SK-N-SH (cell line): ENCODE measurements at regions not wholly inside any gene's neighbourhood (a gene's known extent, or its start where the extent isn't known, plus 50 kb on each side); places are given as distances from the start of the nearest gene placed in this dataset.
"Not testable (repeated sequence)": the region's sequence is repeated elsewhere in the genome, so short reads cannot be mapped to it uniquely, and the experiment has no call there.

Experiments used
- CTCF ChIA-PET: fragments of 300-600, 350-600 bp; formaldehyde crosslinking; extraction: SDS; loops from one replicate; lab custom pipeline; 2021; lab: Yijun Ruan, JAX
- POLR2A ChIA-PET: fragments of 350-600 bp; sonication (Branson Sonifier 250); formaldehyde crosslinking; extraction: SDS; loops from one replicate; lab custom pipeline; 2020; ENCODE audit warnings: antibody characterized with exemption, inconsistent platforms; lab: Yijun Ruan, JAX
- DNase-seq: peaks from one replicate; pipeline ENCODE4 v3.0.0; 2012
- H2AFZ ChIP-seq: fragments of 200-600 bp; sonication (generic); 2 replicates; pipeline ENCODE4 v1.8.1; 2016; ENCODE audit warnings: antibody characterized with exemption, mild to moderate bottlenecking, low read depth
- H3F3A ChIP-seq: fragments of 200-600 bp; sonication (generic); replicated peaks from 2 replicates; pipeline ENCODE3; 2016; ENCODE audit warnings: antibody characterized with exemption, mild to moderate bottlenecking; ENCODE audit not compliant: insufficient read depth
- H3K27ac ChIP-seq, 2 experiments: fragments of 200-500 bp in 1 of 2; fragments of 200-600 bp in 1 of 2; sonication (Bioruptor generic) in 1 of 2; sonication (generic), shearing (Covaris generic) in 1 of 2; 2 replicates each; pipeline versions ENCODE4 v1.5.1 to v1.6.1; 2014 to 2016; ENCODE audit warnings: low read depth in 2 of 2, inconsistent platforms in 1 of 2, low read length in 1 of 2, mild to moderate bottlenecking in 1 of 2, mixed read lengths in 1 of 2
- H3K27me3 ChIP-seq: fragments of 200-600 bp; sonication (generic), shearing (Covaris generic); 2 replicates; pipeline ENCODE4 v1.6.1; 2016; ENCODE audit warnings: mixed run types; ENCODE audit not compliant: insufficient read depth
- H3K36me3 ChIP-seq, 2 experiments: fragments of 200-500 bp in 1 of 2; fragments of 200-600 bp in 1 of 2; sonication (Bioruptor generic) in 1 of 2; sonication (generic) in 1 of 2; replicated peaks in 1 of 2; 2 replicates each; pipeline versions ENCODE3 to v1.5.1; 2014 to 2016; ENCODE audit warnings: low read length in 1 of 2, mild to moderate bottlenecking in 1 of 2; ENCODE audit not compliant: insufficient read depth in 2 of 2, control insufficient read depth in 1 of 2
- H3K4me1 ChIP-seq, 2 experiments: fragments of 200-500 bp in 1 of 2; fragments of 200-600 bp in 1 of 2; sonication (Bioruptor generic) in 1 of 2; sonication (generic), shearing (Covaris generic) in 1 of 2; 2 replicates each; pipeline versions ENCODE4 v1.5.1 to v1.6.1; 2014 to 2016; ENCODE audit warnings: low read depth in 1 of 2, low read length in 1 of 2, mixed run types in 1 of 2; ENCODE audit not compliant: insufficient read depth in 2 of 2, control insufficient read depth in 1 of 2
- H3K4me2 ChIP-seq: fragments of 200-600 bp; sonication (generic), shearing (Covaris generic); 2 replicates; pipeline ENCODE4 v1.6.1; 2017; ENCODE audit warnings: mixed run types
- H3K4me3 ChIP-seq, 2 experiments: fragments of 200-500 bp in 1 of 2; fragments of 200-600 bp in 1 of 2; sonication (Bioruptor generic) in 1 of 2; sonication (generic), shearing (Covaris generic) in 1 of 2; 2 replicates each; pipeline versions ENCODE4 v1.5.1 to v1.8.1; 2014 to 2016; ENCODE audit warnings: low read depth in 2 of 2, inconsistent platforms in 1 of 2, low read length in 1 of 2, mild to moderate bottlenecking in 1 of 2, mixed read lengths in 1 of 2, moderate library complexity in 1 of 2
- H3K79me2 ChIP-seq: fragments of 200-600 bp; sonication (generic); 2 replicates; pipeline ENCODE4 v1.8.1; 2017; ENCODE audit warnings: mild to moderate bottlenecking; ENCODE audit not compliant: insufficient read depth
- H3K9ac ChIP-seq: fragments of 200-600 bp; sonication (generic); 2 replicates; pipeline ENCODE4 v1.6.1; 2017; ENCODE audit warnings: mixed run types
- H3K9me2 ChIP-seq: fragments of 200-600 bp; sonication (generic); 2 replicates; pipeline ENCODE4 v1.6.1; 2017; ENCODE audit warnings: mixed run types
- H3K9me3 ChIP-seq: fragments of 200-600 bp; sonication (generic); 2 replicates; pipeline ENCODE4 v1.6.1; 2017; ENCODE audit warnings: mixed run types, mild to moderate bottlenecking, moderate library complexity
- H4K20me1 ChIP-seq: fragments of 200-600 bp; sonication (generic); 2 replicates; pipeline ENCODE4 v1.6.1; 2017; ENCODE audit warnings: mild to moderate bottlenecking, mixed run types; ENCODE audit not compliant: insufficient read depth
- GATA2 ChIP-seq: sonication (generic); formaldehyde crosslinking; IDR thresholded peaks from 2 replicates; pipeline ENCODE4 v1.5.0; 2020; ENCODE audit warnings: mild to moderate bottlenecking, missing genetic modification reagents
- JUND ChIP-seq: IDR thresholded peaks from 2 replicates; pipeline ENCODE4 v1.4.0; 2012
- MEF2A ChIP-seq: IDR thresholded peaks from 2 replicates; pipeline ENCODE4 v1.4.0; 2012; ENCODE audit warnings: low read depth, borderline replicate concordance
- NFIC ChIP-seq: IDR thresholded peaks from 2 replicates; pipeline ENCODE4 v1.4.0; 2012; ENCODE audit warnings: borderline replicate concordance
- NRF1 ChIP-seq: IDR thresholded peaks from 2 replicates; pipeline ENCODE4 v1.6.1; 2012; ENCODE audit warnings: low read depth, mild to moderate bottlenecking, low read length
- SIN3A ChIP-seq: IDR thresholded peaks from 2 replicates; pipeline ENCODE4 v1.6.1; 2012; ENCODE audit warnings: low read depth, mild to moderate bottlenecking, low read length, moderate library complexity, borderline replicate concordance
- SMC3 ChIP-seq: IDR thresholded peaks from 2 replicates; pipeline ENCODE4 v1.6.1; 2012; ENCODE audit warnings: low read depth, low read length, improper control_type of control experiment
- TCF12 ChIP-seq: IDR thresholded peaks from 2 replicates; pipeline ENCODE4 v1.4.0; 2012
- TEAD4 ChIP-seq: IDR thresholded peaks from 2 replicates; pipeline ENCODE4 v1.4.0; 2012; ENCODE audit warnings: mild to moderate bottlenecking, borderline replicate concordance; ENCODE audit not compliant: insufficient read depth
- YY1 ChIP-seq: IDR thresholded peaks from 2 replicates; pipeline ENCODE4 v1.4.0; 2012; ENCODE audit warnings: low read depth, mild to moderate bottlenecking
- WGBS: methylation state at CpG from one replicate; pipeline ENCODE4 v1.1.6; 2017; ENCODE audit warnings: low lambda C conversion rate; 5-methylcytosine and 5-hydroxymethylcytosine counted together

DNA sequence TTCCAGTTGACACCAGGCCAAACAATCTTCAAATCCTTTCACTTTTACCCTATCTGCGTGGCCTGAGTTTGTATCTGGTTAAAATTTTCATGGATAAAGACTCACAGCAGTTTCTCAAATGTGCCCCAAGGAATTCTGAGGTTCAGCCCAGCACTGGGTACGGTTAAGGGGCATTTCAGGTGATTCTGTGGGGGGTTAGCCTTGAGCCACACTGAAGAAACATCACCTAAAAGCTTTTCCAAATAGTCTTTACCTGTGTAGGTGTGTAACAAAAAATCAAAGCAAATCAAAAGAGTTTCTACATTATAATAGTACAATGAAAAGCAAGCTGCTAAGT lies 83.8 kb upstream of the DNAJC1 start:
- 49% methylated on average over 2 of the region's 2 CpGs for WGBS
- Histone ChIP-seq H3K9me3 (no peaks in the 10 kb centered on the region), H4K20me1 (no peaks in the 10 kb centered on the region), H3K27ac (no peak overlapping the region), H3K4me1 (no peaks in the 10 kb centered on the region; a peak in 1 of 4 replicates), H3F3A (no peaks in the 10 kb centered on the region), H3K27me3 (no peaks in the 10 kb centered on the region), H3K36me3 (no peaks in the 10 kb centered on the region), H3K4me2 (no peak overlapping the region), H2AFZ (no peak overlapping the region), H3K9ac (no peak overlapping the region), H3K79me2 (no peaks in the 10 kb centered on the region), H3K9me2 (no peaks in the 10 kb centered on the region), H3K4me3 (no peak overlapping the region)
- ChIA-PET POLR2A (no interaction called here), CTCF (no interaction called here)
- TF ChIP-seq GATA2 (CRISPR knock-in tag) (no peak), SMC3 (no peak), TCF12 (no peak), YY1 (no peak), NRF1 (no peak)
- DNase-seq, result no peak

DNA sequence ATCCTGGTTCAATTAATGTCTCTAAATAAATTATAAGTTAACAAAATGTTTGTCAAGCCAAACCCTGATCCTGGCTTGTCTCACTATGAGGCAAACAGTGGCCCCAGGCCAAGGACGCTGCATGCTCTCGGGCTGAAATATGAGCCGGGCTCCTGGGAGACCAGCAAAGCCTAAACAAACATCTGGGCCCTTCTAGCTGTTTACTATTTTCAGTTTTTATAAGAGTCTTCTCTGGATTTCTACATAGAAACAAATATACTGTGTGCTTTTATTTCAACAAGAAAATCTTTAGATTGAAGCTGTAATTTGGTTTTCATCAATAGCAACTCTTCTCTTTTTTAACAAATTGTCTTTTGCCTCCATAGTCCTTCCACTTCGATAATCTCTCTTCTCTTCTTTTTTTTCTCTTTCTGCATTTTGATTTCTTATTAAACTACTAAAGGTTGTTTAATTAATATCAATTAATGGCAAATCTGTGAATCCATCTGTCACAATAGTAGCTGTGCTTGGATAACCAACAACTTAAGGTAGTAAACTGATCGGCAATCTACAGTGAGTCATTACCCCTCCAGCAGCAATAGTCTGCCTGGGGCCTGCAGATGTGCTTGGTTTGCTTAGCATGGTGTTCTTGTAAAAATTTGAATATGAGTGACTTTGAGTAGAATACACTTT lies 83.3 kb upstream of the DNAJC1 start:
- Histone ChIP-seq H3K79me2 (no peaks in the 10 kb centered on the region), H3K4me2 (no peak overlapping the region), H2AFZ (no peak overlapping the region), H3K4me1 (no peaks in the 10 kb centered on the region; a peak in 1 of 4 replicates), H4K20me1 (no peaks in the 10 kb centered on the region), H3F3A (no peaks in the 10 kb centered on the region), H3K36me3 (no peaks in the 10 kb centered on the region), H3K9ac (no peak overlapping the region), H3K27me3 (no peaks in the 10 kb centered on the region), H3K9me3 (no peaks in the 10 kb centered on the region), H3K9me2 (no peaks in the 10 kb centered on the region), H3K27ac (no peak overlapping the region), H3K4me3 (no peak overlapping the region)
- CTCF ChIA-PET, result no interaction called here
- POLR2A ChIA-PET, result no interaction called here
- DNase-seq, result peak; percentile 15
- TF ChIP-seq NFIC (peak; percentile 8; the same call in 1 of the 2 replicates), JUND (no peak)
- 29% methylated on average over 5 of the region's 5 CpGs for WGBS

GRCh38 chr10:22079921-22080320 lies 76.4 kb upstream of the DNAJC1 start:
- H3K36me3 ChIP-seq, CTCF ChIA-PET, H4K20me1 ChIP-seq, H3K27me3 ChIP-seq, H3K4me1 ChIP-seq, H3K79me2 ChIP-seq, H2AFZ ChIP-seq, H3K9me2 ChIP-seq, H3K4me2 ChIP-seq, H3K9ac ChIP-seq, H3F3A ChIP-seq, H3K4me3 ChIP-seq, H3K9me3 ChIP-seq, DNase-seq, POLR2A ChIA-PET, H3K27ac ChIP-seq: not testable (repeated sequence)
- WGBS, result 30% methylated on average over 5 of the region's 5 CpGs

DNA sequence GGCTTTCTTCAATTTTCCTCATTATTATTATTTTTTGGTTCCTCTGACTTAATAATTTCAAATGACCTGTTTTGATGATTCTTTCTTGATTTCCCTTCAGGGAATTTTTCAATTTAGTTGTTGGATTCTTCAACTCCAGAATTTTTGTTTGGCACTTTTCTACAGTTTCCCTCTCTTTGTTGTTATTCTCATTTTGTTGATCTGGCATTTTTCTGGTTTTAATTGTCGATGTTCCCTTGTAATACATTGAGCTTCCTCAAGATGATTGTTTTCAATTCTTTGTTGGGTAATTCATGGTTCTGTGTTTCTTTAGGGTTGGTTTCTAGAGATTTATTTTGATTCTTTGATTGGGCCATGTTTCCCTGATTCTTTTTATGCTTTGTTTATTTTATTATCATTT lies 67.8 kb upstream of the DNAJC1 start:
- no peak for DNase-seq
- H2AFZ ChIP-seq, result no peak overlapping the region
- peaks cover 4% of the 10 kb centered on the region; the same call in 1 of the 2 replicates for H3K9me3 ChIP-seq
- CTCF ChIA-PET, result interaction anchor here (1.3 kb wide), 1 partner anchor 82 kb away, joined by 3 read pairs; no protein-coding TSS in a partner anchor
- no peaks in the 10 kb centered on the region for H3F3A ChIP-seq
- H3K4me3 ChIP-seq, result no peak overlapping the region
- 23% methylated on average over 1 of the region's 1 CpG for WGBS
- no peak overlapping the region for H3K9ac ChIP-seq
- no peak for TF ChIP-seq MEF2A
- TF ChIP-seq TEAD4, result no peak
- TF ChIP-seq SIN3A, result no peak
- no peak for TF ChIP-seq YY1
- no peak overlapping the region for H3K27ac ChIP-seq
- no peaks in the 10 kb centered on the region for H4K20me1 ChIP-seq
- POLR2A ChIA-PET, result no interaction called here
- no peaks in the 10 kb centered on the region for H3K9me2 ChIP-seq
- no peaks in the 10 kb centered on the region for H3K27me3 ChIP-seq
- H3K4me2 ChIP-seq, result no peak overlapping the region
- no peaks in the 10 kb centered on the region for H3K4me1 ChIP-seq
- no peaks in the 10 kb centered on the region for H3K79me2 ChIP-seq
- H3K36me3 ChIP-seq, result no peaks in the 10 kb centered on the region
